ENCODE measurements at regions not wholly inside any gene's neighbourhood (a gene's known extent, or its start where the extent isn't known, plus 50 kb on each side); places are given as distances from the start of the nearest gene placed in this dataset.

DNA sequence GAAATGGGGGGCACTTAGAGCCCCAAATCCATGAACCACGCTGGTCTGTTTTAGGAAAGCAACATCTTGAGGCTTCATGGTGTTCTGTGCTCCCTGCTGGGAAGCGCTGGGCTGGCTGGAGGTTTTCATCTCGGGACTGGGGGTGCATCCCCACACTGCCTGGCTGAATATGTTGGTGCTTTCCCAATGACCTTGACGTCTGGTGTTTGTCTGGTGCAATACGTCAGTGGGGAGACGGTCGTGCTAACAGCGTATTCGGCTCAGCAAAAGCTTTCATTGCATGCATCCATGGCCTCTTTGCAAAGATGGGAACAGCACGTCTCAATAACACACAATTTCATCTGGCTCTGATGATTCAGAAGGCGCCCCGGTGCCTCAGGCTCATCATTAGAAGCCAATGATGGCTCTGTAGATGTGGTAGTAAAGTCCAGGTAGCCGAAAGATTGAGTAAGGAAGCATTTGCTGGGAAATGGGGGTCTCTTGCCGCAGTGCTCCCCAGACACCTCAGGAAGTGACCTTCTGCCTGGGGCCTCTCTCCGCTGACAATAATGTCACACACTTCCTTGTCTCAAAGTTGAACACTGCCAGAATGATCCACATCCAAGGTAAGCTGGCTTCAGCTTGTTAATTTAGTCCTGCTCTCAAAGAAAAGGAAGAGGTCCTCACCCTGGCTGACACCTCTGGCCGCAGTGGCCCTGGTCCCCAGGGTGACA, 97.7 kb downstream of the ING1 start:
- TF ChIP-seq, protein P1, sequence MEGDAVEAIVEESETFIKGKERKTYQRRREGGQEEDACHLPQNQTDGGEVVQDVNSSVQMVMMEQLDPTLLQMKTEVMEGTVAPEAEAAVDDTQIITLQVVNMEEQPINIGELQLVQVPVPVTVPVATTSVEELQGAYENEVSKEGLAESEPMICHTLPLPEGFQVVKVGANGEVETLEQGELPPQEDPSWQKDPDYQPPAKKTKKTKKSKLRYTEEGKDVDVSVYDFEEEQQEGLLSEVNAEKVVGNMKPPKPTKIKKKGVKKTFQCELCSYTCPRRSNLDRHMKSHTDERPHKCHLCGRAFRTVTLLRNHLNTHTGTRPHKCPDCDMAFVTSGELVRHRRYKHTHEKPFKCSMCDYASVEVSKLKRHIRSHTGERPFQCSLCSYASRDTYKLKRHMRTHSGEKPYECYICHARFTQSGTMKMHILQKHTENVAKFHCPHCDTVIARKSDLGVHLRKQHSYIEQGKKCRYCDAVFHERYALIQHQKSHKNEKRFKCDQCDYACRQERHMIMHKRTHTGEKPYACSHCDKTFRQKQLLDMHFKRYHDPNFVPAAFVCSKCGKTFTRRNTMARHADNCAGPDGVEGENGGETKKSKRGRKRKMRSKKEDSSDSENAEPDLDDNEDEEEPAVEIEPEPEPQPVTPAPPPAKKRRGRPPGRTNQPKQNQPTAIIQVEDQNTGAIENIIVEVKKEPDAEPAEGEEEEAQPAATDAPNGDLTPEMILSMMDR (conservative IDR thresholded peaks at IDR 0.05; ENCODE audit: low read depth, low read length), result no peak
- no peak for TF ChIP-seq EZH2 (IDR thresholded peaks at IDR 0.05; ENCODE audit: borderline replicate concordance, low read depth, low read length, poor library complexity, severe bottlenecking)
